ENCODE measurements at regions not wholly inside any gene's neighbourhood (a gene's known extent, or its start where the extent isn't known, plus 50 kb on each side); places are given as distances from the start of the nearest gene placed in this dataset.

- no peak for TF ChIP-seq CTCF (conservative IDR thresholded peaks at IDR 0.05; ENCODE audit: low read depth, low read length)
- no peak for TF ChIP-seq EZH2 (IDR thresholded peaks at IDR 0.05; ENCODE audit: low read length, unreplicated experiment)
These were observed 65.6 kb downstream of the ANXA2R start for GRCh38 chr5:42974536-42974935.

Data from PC-3 (cell line).